IPS DF 19.7 (cell line): ENCODE measurements at regions not wholly inside any gene's neighbourhood (a gene's known extent, or its start where the extent isn't known, plus 50 kb on each side); places are given as distances from the start of the nearest gene placed in this dataset.

Source experiments
- DNase-seq: peaks from one replicate; pipeline ENCODE4 v3.0.0-alpha.2; 2013; ENCODE audit warnings: low read depth, low spot score

GRCh38 chr5:18037718-18038117 is 403.5 kb downstream of the TAF11L14 start:
- DNase-seq = no peak

GRCh38 chr5:18043344-18043743 is 409.1 kb downstream of the TAF11L14 start:
- no peak for DNase-seq

- no peak for DNase-seq
These were observed 414.2 kb downstream of the TAF11L14 start for GRCh38 chr5:18048449-18048848.

GRCh38 chr5:18050345-18050744 is 416.1 kb downstream of the TAF11L14 start:
- DNase-seq = no peak

DNA sequence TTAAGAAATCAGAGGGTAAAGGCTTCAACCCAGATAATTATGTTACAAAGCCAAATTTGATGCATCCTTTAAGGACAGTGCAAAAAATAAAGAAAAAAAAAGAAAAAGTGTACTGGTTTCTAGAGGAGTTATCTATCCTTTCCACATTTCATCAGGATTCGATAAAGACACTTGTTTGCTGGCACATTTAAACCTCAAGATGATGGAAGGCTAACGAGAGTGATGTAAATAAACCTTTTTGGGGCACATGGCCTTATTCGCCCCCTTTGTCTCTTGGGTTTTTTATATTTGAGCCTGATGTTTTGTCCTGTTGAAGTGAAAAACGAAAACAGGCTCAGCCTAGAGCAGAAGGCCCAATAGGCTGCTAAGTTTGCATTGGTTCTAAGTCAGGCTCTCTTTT is 416.5 kb downstream of the TAF11L14 start:
- DNase-seq = no peak

DNA sequence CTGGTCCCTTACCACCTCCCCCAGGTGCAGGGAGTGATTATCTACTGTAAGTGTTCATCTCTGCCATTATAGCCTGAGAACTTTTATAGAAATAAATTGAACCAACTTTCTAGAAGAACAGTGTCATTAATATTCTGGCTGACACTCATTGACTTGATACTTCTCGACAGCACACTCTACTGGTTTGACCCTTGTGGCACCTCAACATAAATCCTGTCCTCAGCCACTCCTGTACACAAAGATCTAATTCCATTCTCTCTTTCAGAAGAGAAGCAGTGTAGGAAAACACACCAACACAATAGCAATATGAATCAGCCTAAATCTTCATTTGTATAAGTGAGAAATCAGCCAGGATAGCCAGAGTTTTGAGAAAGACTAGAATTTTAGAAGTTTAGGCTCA is 417.7 kb downstream of the TAF11L14 start:
- no peak for DNase-seq

GRCh38 chr5:18052569-18052968 is 418.3 kb downstream of the TAF11L14 start:
- no peak for DNase-seq

DNA sequence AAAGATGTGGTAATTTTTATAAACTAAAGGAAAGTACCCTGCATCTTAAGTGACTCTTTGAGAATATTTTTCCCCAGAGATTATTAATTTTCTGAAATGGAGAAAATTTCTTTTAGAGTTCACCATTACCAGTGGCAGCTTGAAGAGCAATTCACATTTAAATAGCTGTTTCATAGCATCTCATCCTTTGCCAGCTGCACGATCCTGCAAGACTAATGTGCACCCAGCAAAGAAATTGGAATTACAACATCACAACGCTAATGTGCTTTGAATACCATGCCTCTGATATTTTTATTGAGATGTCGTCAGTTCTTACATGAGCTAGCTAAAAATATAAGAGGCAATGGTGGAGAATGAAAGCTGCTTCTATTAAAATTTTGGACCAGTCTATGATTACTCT is 423.5 kb downstream of the TAF11L14 start:
- DNase-seq = no peak

DNA sequence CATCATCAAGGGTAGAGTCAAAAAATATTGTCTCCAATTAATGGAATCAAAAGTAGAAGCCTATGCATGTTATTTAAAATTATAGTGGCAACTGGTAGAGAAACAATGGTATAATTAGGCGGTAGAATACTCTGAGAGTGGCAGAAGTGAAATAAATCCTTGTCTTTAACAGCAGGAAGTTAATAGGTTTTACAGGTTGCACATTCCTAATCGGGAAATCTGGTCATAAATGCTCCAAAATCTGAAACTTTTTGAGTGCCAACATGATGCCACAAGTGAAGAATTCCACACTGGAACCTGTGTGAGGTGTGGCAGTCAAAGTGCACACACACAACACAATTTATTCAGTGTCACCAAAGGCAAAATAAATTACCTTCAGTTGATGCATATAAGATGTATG is 433.4 kb downstream of the TAF11L14 start:
- no peak for DNase-seq

DNA sequence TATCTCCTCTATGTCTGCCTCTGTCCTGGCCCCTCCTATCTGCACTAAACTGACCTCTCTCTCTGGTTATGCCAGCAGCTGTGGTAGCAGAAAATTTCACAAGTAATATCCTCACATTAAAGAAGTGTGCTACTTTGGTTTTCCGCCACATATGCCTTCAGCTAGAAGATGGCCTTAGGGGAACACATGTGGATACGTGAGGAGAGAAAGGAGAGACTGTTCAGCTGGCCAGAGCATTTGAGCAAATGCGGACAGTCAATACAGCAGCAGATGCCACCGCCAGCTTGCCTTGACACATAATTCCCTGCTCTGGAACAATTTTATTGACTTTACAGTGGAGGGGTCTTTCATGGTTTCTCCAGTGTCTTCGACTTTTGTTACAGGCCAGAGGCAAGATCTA is 434.6 kb downstream of the TAF11L14 start:
- DNase-seq = no peak

DNA sequence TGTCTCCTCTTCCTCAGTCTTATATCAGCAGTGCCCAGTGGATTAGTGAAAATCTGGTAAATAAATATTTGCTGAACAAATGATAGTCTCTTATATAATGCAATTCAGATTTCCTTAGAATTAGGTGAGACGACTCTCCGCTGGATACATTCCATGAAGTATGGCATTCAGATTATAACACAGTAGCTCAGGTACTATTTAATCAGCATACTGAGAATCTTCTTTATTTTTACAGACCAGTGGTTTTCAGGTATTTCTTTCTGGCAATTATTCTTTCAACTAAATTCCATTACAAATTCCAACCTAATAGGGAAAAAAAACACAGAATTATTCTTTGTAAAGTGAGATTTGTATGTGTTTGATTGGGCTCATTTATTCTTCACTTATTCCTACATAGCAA is 435.5 kb downstream of the TAF11L14 start:
- no peak for DNase-seq

- DNase-seq = no peak
These were observed 438.3 kb downstream of the TAF11L14 start for GRCh38 chr5:18072600-18072999.

DNA sequence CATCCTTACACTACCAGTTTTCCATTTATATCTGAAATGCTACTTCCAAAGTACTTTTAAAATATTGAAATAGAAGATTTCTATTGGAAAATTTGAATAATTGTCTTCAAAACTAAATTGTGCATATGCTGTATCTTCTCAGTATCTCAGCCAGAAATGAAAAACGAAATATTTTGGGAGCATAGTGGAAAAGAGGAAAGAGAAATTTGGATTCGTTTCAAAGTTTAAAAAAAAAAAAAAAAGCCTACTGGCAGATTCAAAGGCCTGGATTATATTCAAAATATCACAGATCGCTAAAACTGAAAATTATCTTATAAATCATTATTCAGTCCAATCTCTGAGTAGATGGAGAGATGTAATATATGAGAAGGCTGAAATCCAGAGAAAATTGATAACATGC is 440.7 kb downstream of the TAF11L14 start:
- DNase-seq = no peak

- DNase-seq = no peak
These were observed 443.9 kb downstream of the TAF11L14 start for GRCh38 chr5:18078157-18078556.

- DNase-seq = no peak
These were observed 445.6 kb downstream of the TAF11L14 start for GRCh38 chr5:18079831-18080230.

GRCh38 chr5:18088020-18088579 is 453.8 kb downstream of the TAF11L14 start:
- DNase-seq = no peak

DNA sequence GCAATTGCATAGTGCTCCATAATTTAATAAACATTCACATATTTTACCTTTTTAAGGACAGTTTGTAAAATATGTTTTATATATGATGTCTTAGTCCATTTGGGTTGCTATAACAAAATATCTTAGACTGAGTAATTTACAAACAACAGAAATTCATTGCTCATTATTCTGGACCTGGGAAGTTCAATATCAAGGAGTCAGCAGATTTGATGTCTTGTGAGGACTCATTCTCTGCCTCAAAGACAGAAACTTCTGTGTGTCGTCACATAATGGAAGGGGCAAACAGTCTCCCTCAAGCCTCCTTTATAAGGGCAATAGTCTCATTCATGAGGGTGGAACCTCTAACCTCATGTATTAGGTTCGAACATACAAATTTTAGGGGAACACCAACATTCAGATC is 455.9 kb downstream of the TAF11L14 start:
- DNase-seq = no peak

- no peak for DNase-seq
These were observed 456.9 kb downstream of the TAF11L14 start for GRCh38 chr5:18091142-18091541.

DNA sequence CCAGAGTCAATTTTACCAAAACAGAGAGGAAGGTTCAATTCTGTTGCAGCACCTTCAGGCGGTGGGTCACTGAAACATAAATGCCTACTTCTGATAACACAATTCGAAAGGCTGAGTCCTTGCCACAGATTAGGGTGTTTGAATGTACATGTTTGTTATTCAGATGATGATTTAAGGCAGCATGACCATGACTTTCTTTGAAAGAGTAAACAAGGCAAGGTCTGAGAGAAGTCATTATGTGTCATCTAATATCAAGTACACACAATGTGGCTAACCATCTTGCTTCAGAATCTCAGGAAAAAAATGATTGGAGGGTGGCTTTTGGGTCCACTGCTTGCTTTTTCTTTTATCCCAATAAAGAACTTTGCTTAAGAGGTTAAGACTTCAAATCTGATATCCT is 457.5 kb downstream of the TAF11L14 start:
- no peak for DNase-seq

DNA sequence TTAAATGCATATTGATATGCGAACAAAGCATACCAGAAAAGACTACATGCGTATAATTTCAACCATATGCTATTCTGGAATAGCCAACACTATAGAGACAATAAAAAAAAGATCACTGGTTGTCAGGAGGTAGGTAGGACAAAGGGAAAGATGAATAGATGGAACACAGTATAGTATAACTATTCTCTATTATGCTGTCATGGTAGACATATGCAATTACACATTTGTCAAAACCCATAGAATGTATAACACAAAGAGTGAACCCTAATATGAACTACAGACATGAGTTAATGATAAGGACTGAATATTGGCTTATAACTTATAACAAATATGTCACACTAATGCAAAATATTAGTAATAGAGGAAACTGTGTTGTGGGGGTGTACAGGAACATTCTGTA is 460.8 kb downstream of the TAF11L14 start:
- no peak for DNase-seq

GRCh38 chr5:18097817-18098216 is 463.6 kb downstream of the TAF11L14 start:
- no peak for DNase-seq

- no peak for DNase-seq
These were observed 464.4 kb downstream of the TAF11L14 start for GRCh38 chr5:18098691-18099090.

GRCh38 chr5:18099261-18099660 is 465.0 kb downstream of the TAF11L14 start:
- no peak for DNase-seq

GRCh38 chr5:18101532-18101931 is 467.3 kb downstream of the TAF11L14 start:
- no peak for DNase-seq
